GM12891 (cell line): ENCODE measurements at regions not wholly inside any gene's neighbourhood (a gene's known extent, or its start where the extent isn't known, plus 50 kb on each side); places are given as distances from the start of the nearest gene placed in this dataset.
A peak's percentile ranks its signal among the peaks of the same experiment; 100 is the strongest.

ENCODE experiments used
- DNase-seq: peaks from one replicate; pipeline ENCODE4 v3.0.0; 2011; ENCODE audit warnings: low spot score; ENCODE audit not compliant: insufficient read length
- FAIRE-seq: peaks from 2 replicates; lab custom pipeline; 2011; peaks lifted over from hg19 to GRCh38; lab: Jason Lieb, UNC
- PAX5 ChIP-seq: IDR thresholded peaks from 2 replicates; pipeline ENCODE4 v1.6.1; 2011; ENCODE audit warnings: low read length, moderate library complexity, mild to moderate bottlenecking; ENCODE audit not compliant: insufficient read depth, severe bottlenecking
- POLR2A ChIP-seq: IDR thresholded peaks from 2 replicates; pipeline ENCODE4 v1.6.1; 2011; ENCODE audit warnings: low read depth, low read length, control low read depth
- POLR2AphosphoS5 ChIP-seq: IDR thresholded peaks from 2 replicates; pipeline ENCODE4 v1.6.1; 2011; ENCODE audit warnings: low read depth, low read length, control low read depth
- POU2F2 ChIP-seq: IDR thresholded peaks from 2 replicates; pipeline ENCODE4 v1.6.1; 2011; ENCODE audit warnings: low read depth, mild to moderate bottlenecking, control low read depth, low read length, moderate library complexity
- SPI1 ChIP-seq: IDR thresholded peaks from 2 replicates; pipeline ENCODE4 v1.6.1; 2011; ENCODE audit warnings: low read depth, low read length, control low read depth
- TAF1 ChIP-seq: IDR thresholded peaks from 2 replicates; pipeline ENCODE4 v1.6.1; 2011; ENCODE audit warnings: low read depth, low read length, control low read depth

- no peak for DNase-seq
- no peak for FAIRE-seq
- no peak for TF ChIP-seq POU2F2
- no peak for TF ChIP-seq TAF1
Observed at GRCh38 chr1:36707221-36707620, 224.5 kb upstream of the CSF3R start.

DNA sequence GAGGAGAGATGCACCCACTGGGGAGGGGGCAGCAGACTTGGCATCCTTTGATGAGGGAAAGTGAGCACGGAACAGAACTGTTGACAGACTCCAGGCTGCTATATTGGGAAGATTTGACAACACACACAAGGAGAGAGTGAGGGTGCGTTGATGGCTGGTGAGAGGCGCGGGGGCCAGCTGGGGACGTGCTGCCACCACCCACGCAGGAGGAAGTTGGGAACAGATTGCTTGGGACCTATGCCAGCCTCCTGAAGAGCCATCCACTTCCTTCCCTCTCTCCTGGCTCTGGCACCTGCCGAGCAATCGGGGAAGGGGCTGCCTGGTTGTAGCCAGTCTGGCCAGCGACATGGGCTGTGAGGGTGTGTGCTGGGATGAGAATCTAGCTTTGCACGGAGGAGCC, 223.7 kb upstream of the CSF3R start:
- no peak for FAIRE-seq
- no peak for DNase-seq
- TF ChIP-seq POLR2AphosphoS5 = no peak

GRCh38 chr1:36705629-36706028, 222.9 kb upstream of the CSF3R start:
- no peak for FAIRE-seq
- TF ChIP-seq TAF1 = no peak
- TF ChIP-seq POU2F2 = no peak
- TF ChIP-seq SPI1 = no peak
- no peak for TF ChIP-seq PAX5
- no peak for TF ChIP-seq POLR2A
- no peak for TF ChIP-seq POLR2AphosphoS5
- DNase-seq = no peak

DNA sequence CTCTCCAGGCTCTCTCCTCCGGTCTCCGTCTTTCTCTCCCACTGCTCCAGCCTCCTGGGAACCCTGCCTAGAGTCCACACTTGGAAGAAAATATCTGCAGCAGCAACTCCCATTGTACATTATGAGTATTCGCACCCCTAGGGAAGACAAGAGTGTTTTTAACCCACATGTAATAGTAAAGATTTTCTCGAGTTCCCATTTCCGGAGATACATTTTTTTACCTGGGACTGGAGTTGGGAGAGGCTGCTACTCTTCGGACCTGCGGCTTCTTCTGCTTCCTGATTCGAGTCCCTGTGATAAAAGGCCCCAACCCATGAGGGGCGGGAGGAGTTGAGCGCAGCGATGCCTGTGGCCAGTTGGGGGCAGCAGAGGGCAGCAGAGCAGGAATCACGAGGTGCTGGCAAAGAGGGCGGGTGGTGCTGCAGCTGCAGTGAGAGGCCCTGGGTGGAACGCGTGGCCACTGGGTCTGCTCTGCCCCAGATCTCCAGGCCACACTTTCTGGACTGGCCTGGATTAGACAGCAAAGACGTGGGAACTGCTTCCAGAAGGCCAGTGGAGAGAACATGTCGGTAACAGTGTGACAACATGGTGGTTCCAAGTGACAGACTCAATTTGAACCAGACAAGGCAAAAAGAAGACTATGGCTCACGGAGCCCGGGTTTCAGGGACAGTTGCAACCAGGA, 221.0 kb upstream of the CSF3R start:
- FAIRE-seq = peak; percentile 92
- TF ChIP-seq POU2F2 = peak; percentile 36; the same call in 1 of the 2 replicates
- TF ChIP-seq POLR2AphosphoS5 = no peak
- peak; percentile 84 for DNase-seq

- FAIRE-seq (no peak), DNase-seq (no peak)
- TF ChIP-seq POLR2A (no peak), POU2F2 (no peak), PAX5 (no peak), SPI1 (no peak), POLR2AphosphoS5 (no peak), TAF1 (no peak)
Observed at GRCh38 chr1:36702963-36703362, 220.2 kb upstream of the CSF3R start.

DNA sequence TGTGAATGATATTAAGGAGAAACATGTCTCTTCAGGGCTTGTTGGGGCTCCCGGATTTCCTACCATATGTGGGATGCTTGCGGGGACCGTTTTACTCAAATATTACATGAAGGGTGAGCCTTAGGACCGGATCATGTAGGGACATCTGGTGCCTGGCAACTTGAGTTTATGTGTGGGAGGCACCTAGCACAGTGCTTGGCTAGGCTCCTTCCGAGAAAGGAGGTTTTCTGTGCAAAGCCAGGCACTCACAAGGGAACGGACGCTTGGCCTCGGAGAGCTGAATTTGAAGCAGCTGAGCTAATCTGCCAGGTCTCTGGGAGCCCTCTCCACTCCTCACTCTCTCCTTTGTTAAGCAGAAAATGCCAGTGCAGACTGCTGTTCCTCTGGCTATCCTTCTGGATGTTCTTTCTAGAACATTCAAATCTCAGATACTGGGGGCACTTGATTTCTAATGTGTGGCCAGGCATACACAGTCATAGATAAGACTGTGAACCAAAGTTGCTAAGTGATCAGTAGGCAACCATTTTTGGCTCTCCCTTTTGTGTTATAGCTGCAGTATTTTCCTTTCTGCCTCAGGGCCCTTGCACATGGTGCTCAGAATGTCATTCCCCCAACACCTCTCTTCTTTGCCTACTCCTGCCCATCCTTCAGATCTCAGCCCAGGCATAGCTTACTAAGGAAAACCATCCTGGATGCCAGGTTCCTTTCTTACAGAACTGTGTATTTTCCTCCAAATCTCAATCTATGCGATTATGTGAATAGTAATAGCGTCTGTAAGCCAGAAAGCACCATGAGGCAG, 216.6 kb upstream of the CSF3R start:
- DNase-seq (no peak), FAIRE-seq (no peak)
- TF ChIP-seq PAX5 = no peak
- TF ChIP-seq POLR2A = no peak
- no peak for TF ChIP-seq TAF1
- no peak for TF ChIP-seq SPI1
- TF ChIP-seq POLR2AphosphoS5 = no peak
- TF ChIP-seq POU2F2 = no peak

- no peak for FAIRE-seq
Observed at GRCh38 chr1:36697836-36698605, 215.3 kb upstream of the CSF3R start.

DNA sequence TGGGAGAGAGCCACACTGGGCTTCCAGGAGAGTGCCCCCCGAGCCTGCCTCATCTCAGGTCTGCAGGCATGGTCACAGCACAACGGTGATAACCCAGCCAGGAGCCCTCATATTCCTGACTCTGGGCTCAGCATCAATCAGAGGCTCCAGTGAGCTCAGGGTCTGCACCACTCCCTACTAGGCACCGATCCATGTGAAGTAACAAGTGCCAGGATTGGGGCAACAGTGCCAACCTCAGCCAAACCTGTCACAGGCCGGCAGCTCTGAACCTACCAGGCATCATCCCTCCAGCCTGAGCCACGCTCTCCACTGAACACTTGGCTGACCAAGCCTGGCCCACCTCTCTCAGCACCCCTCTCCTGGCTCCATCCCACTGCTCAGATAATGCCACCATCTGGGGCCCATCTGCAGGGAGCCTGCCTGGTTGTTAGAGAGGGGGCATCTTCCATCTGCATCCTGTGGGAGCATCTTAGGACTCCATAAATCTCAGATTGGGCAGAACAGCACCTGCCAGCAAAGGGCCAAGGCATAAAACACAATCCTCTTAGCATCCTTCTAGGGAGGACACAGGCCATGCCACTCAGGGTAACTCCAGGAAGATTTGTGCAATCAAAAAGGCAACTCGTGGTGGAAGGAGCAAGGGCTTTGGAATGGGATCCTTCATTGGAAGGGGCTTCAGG, 213.7 kb upstream of the CSF3R start:
- TF ChIP-seq POLR2AphosphoS5 = no peak
- no peak for TF ChIP-seq TAF1
- no peak for TF ChIP-seq SPI1
- TF ChIP-seq POLR2A = no peak
- no peak for TF ChIP-seq POU2F2
- TF ChIP-seq PAX5 = no peak
- no peak for FAIRE-seq
- DNase-seq = no peak

More at GRCh38 chr1:36697836-36698605, 215.3 kb upstream of the CSF3R start:
- DNase-seq = no peak
- no peak for TF ChIP-seq POLR2A
- TF ChIP-seq POU2F2 = no peak
- TF ChIP-seq POLR2AphosphoS5 = no peak
- TF ChIP-seq TAF1 = no peak
- TF ChIP-seq SPI1 = no peak
- no peak for TF ChIP-seq PAX5

DNA sequence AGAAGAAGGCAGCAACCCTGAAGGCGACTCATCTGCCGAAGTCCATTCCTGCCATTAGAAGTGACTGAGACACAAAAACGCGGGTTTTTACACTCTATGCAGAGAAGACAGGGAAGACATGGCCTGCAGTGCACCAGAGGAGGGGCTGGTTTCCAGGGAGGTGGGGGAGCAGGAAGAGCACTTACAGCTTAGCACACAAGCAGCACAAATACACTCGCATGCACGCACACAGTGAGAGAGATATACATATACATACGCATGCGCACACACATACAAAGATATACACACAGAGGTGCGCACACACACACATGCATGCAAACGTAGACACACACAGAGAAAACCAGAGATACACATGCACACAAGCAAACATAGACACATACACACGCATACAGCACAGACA, 210.9 kb upstream of the CSF3R start:
- DNase-seq = no peak
- FAIRE-seq = no peak
- TF ChIP-seq SPI1 = no peak
- no peak for TF ChIP-seq TAF1
- no peak for TF ChIP-seq PAX5
- no peak for TF ChIP-seq POLR2A
- TF ChIP-seq POLR2AphosphoS5 = no peak
- no peak for TF ChIP-seq POU2F2
